ENCODE measurements at regions not wholly inside any gene's neighbourhood (a gene's known extent, or its start where the extent isn't known, plus 50 kb on each side); places are given as distances from the start of the nearest gene placed in this dataset.
A peak's percentile ranks its signal among the peaks of the same experiment; 100 is the strongest.
"Not testable (repeated sequence)": the region's sequence is repeated elsewhere in the genome, so short reads cannot be mapped to it uniquely, and the experiment has no call there.

GRCh38 chr10:34885898-34886297 lies 70.8 kb upstream of the PARD3 start:
- H3K4me1 ChIP-seq (ENCODE audit: control insufficient read depth in 3 of 3, insufficient read depth in 2 of 3, low read depth in 1 of 3, low read length in 2 of 3), result no peaks in the 10 kb centered on the region
- FAIRE-seq (no peak), DNase-seq (no peak)
- no peaks in the 10 kb centered on the region for H3K36me3 ChIP-seq (ENCODE audit: control insufficient read depth in 3 of 3, insufficient read depth in 2 of 3, low read depth in 1 of 3, low read length in 3 of 3)
- H3K9me3 ChIP-seq (ENCODE audit: control insufficient read depth in 2 of 2, insufficient read depth in 1 of 2, low read depth in 1 of 2, low read length in 1 of 2), result no peaks in the 10 kb centered on the region
- no peak overlapping the region for H3K4me3 ChIP-seq (ENCODE audit: low read depth in 1 of 3, low read length in 3 of 3)
- no peak overlapping the region for H3K27ac ChIP-seq (ENCODE audit: low read depth in 1 of 3, low read length in 2 of 3)
- peaks cover 0 to 2% (median 0%) of the 10 kb centered on the region in 3 donors for H3K27me3 ChIP-seq (ENCODE audit: control insufficient read depth in 3 of 3, insufficient read depth in 3 of 3, low read length in 3 of 3)
- WGBS, 3 donors, result 78 to 82% (median 82%) methylated on average over 3 of the region's 3 CpGs

DNA sequence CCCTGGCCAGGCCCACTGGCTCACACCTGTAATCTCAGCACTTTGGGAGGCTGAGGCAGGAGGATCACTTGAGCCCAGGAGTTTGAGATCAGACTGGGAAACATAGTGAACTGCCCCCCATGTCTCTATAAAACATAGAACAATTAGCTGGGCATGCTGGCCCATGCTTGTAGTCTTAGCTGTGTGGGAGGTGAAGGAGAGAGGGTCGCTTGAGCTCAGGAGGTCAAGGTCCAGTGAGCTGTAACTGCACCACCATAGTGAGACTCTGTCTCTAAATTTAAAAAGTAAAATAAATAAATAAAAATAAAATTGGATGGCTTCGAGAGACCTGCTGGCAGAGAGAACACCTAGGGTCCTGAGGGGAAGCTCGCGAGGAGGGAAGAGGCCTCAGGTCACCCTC lies 69.9 kb upstream of the PARD3 start:
- no peak overlapping the region for H3K4me3 ChIP-seq (ENCODE audit: low read depth in 1 of 3, low read length in 3 of 3)
- 85 to 87% (median 87%) methylated on average over 4 of the region's 4 CpGs for WGBS, 3 donors
- no peak for DNase-seq
- FAIRE-seq, result no peak
- H3K27ac ChIP-seq (ENCODE audit: low read depth in 1 of 3, low read length in 2 of 3), result no peak overlapping the region
- H3K9me3 ChIP-seq (ENCODE audit: control insufficient read depth in 2 of 2, insufficient read depth in 1 of 2, low read depth in 1 of 2, low read length in 1 of 2), result no peaks in the 10 kb centered on the region
- no peaks in the 10 kb centered on the region for H3K36me3 ChIP-seq (ENCODE audit: control insufficient read depth in 3 of 3, insufficient read depth in 2 of 3, low read depth in 1 of 3, low read length in 3 of 3)
- peaks cover 0 to 2% (median 0%) of the 10 kb centered on the region in 3 donors for H3K27me3 ChIP-seq (ENCODE audit: control insufficient read depth in 3 of 3, insufficient read depth in 3 of 3, low read length in 3 of 3)
- H3K4me1 ChIP-seq (ENCODE audit: control insufficient read depth in 3 of 3, insufficient read depth in 2 of 3, low read depth in 1 of 3, low read length in 2 of 3), result no peaks in the 10 kb centered on the region

- Histone ChIP-seq H3K4me1 (ENCODE audit: control insufficient read depth in 3 of 3, insufficient read depth in 2 of 3, low read depth in 1 of 3, low read length in 2 of 3) (no peaks in the 10 kb centered on the region), H3K9me3 (ENCODE audit: control insufficient read depth in 2 of 2, insufficient read depth in 1 of 2, low read depth in 1 of 2, low read length in 1 of 2) (no peaks in the 10 kb centered on the region), H3K27ac (ENCODE audit: low read depth in 1 of 3, low read length in 2 of 3) (no peak overlapping the region), H3K4me3 (ENCODE audit: low read depth in 1 of 3, low read length in 3 of 3) (no peak overlapping the region), H3K27me3 (ENCODE audit: control insufficient read depth in 3 of 3, insufficient read depth in 3 of 3, low read length in 3 of 3) (peaks cover 0 to 2% (median 0%) of the 10 kb centered on the region in 3 donors), H3K36me3 (ENCODE audit: control insufficient read depth in 3 of 3, insufficient read depth in 2 of 3, low read depth in 1 of 3, low read length in 3 of 3) (no peaks in the 10 kb centered on the region)
- FAIRE-seq, result no peak
- no peak for DNase-seq
- WGBS, 3 donors, result 70 to 75% (median 75%) methylated on average over 4 of the region's 4 CpGs
These were observed 69.3 kb upstream of the PARD3 start for GRCh38 chr10:34884272-34884952.

- Histone ChIP-seq H3K27me3 (ENCODE audit: control insufficient read depth in 3 of 3, insufficient read depth in 3 of 3, low read length in 3 of 3) (peaks cover 0 to 2% (median 0%) of the 10 kb centered on the region in 3 donors), H3K9me3 (ENCODE audit: control insufficient read depth in 2 of 2, insufficient read depth in 1 of 2, low read depth in 1 of 2, low read length in 1 of 2) (no peaks in the 10 kb centered on the region), H3K36me3 (ENCODE audit: control insufficient read depth in 3 of 3, insufficient read depth in 2 of 3, low read depth in 1 of 3, low read length in 3 of 3) (no peaks in the 10 kb centered on the region), H3K4me1 (ENCODE audit: control insufficient read depth in 3 of 3, insufficient read depth in 2 of 3, low read depth in 1 of 3, low read length in 2 of 3) (no peaks in the 10 kb centered on the region), H3K4me3 (ENCODE audit: low read depth in 1 of 3, low read length in 3 of 3) (no peak overlapping the region), H3K27ac (ENCODE audit: low read depth in 1 of 3, low read length in 2 of 3) (no peak overlapping the region)
- FAIRE-seq, result no peak
- WGBS, 3 donors, result 84 to 90% (median 86%) methylated on average over 7 of the region's 7 CpGs
- DNase-seq, result no peak
These were observed 65.7 kb upstream of the PARD3 start for GRCh38 chr10:34880817-34881216.

DNA sequence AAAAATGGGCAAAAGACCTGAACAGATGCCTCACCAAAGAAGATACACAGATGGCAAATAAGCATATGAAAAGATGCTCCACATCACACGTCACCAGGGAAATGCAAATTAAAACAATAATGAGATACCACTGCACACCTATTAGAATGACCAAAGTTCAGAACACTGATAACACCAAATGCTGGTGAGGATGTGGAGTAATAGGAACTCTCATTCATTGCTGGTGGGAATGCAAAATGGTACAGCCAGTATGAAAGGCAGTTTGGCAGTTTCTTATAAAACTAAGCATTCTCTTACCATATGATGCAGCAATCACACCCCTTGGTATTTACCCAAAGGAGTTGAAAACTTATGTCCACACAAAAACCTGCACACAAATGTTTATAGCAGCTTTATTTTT lies 63.6 kb upstream of the PARD3 start:
- FAIRE-seq; H3K9me3 ChIP-seq (ENCODE audit: control insufficient read depth in 2 of 2, insufficient read depth in 1 of 2, low read depth in 1 of 2, low read length in 1 of 2); H3K36me3 ChIP-seq (ENCODE audit: control insufficient read depth in 3 of 3, insufficient read depth in 2 of 3, low read depth in 1 of 3, low read length in 3 of 3); H3K4me1 ChIP-seq (ENCODE audit: control insufficient read depth in 3 of 3, insufficient read depth in 2 of 3, low read depth in 1 of 3, low read length in 2 of 3); H3K27me3 ChIP-seq (ENCODE audit: control insufficient read depth in 3 of 3, insufficient read depth in 3 of 3, low read length in 3 of 3); H3K27ac ChIP-seq (ENCODE audit: low read depth in 1 of 3, low read length in 2 of 3); H3K4me3 ChIP-seq (ENCODE audit: low read depth in 1 of 3, low read length in 3 of 3): not testable (repeated sequence)
- DNase-seq, result peak in 1 of 2 donors; percentile 26
- 32 to 65% (median 35%) methylated on average over 1 of the region's 1 CpG for WGBS, 3 donors

- WGBS, 3 donors, result 94 to 95% (median 95%) methylated on average over 11 of the region's 11 CpGs
- no peaks in the 10 kb centered on the region for H3K9me3 ChIP-seq (ENCODE audit: control insufficient read depth in 2 of 2, insufficient read depth in 1 of 2, low read depth in 1 of 2, low read length in 1 of 2)
- no peak for FAIRE-seq
- no peaks in the 10 kb centered on the region for H3K4me1 ChIP-seq (ENCODE audit: control insufficient read depth in 3 of 3, insufficient read depth in 2 of 3, low read depth in 1 of 3, low read length in 2 of 3)
- no peaks in the 10 kb centered on the region for H3K27me3 ChIP-seq (ENCODE audit: control insufficient read depth in 3 of 3, insufficient read depth in 3 of 3, low read length in 3 of 3)
- no peaks in the 10 kb centered on the region for H3K36me3 ChIP-seq (ENCODE audit: control insufficient read depth in 3 of 3, insufficient read depth in 2 of 3, low read depth in 1 of 3, low read length in 3 of 3)
- H3K27ac ChIP-seq (ENCODE audit: low read depth in 1 of 3, low read length in 2 of 3), result no peak overlapping the region
- no peak overlapping the region for H3K4me3 ChIP-seq (ENCODE audit: low read depth in 1 of 3, low read length in 3 of 3)
- no peak for DNase-seq
These were observed 60.0 kb upstream of the PARD3 start for GRCh38 chr10:34875061-34875460.

GRCh38 chr10:34872820-34873219 lies 57.7 kb upstream of the PARD3 start:
- H3K4me1 ChIP-seq (ENCODE audit: control insufficient read depth in 3 of 3, insufficient read depth in 2 of 3, low read depth in 1 of 3, low read length in 2 of 3), result no peaks in the 10 kb centered on the region
- no peak for FAIRE-seq
- H3K27me3 ChIP-seq (ENCODE audit: control insufficient read depth in 3 of 3, insufficient read depth in 3 of 3, low read length in 3 of 3), result no peaks in the 10 kb centered on the region
- no peak overlapping the region for H3K4me3 ChIP-seq (ENCODE audit: low read depth in 1 of 3, low read length in 3 of 3)
- H3K9me3 ChIP-seq (ENCODE audit: control insufficient read depth in 2 of 2, insufficient read depth in 1 of 2, low read depth in 1 of 2, low read length in 1 of 2), result no peaks in the 10 kb centered on the region
- WGBS, 3 donors, result 80 to 87% (median 84%) methylated on average over 3 of the region's 3 CpGs
- DNase-seq, result no peak
- H3K36me3 ChIP-seq (ENCODE audit: control insufficient read depth in 3 of 3, insufficient read depth in 2 of 3, low read depth in 1 of 3, low read length in 3 of 3), result no peaks in the 10 kb centered on the region
- no peak overlapping the region for H3K27ac ChIP-seq (ENCODE audit: low read depth in 1 of 3, low read length in 2 of 3)

DNA sequence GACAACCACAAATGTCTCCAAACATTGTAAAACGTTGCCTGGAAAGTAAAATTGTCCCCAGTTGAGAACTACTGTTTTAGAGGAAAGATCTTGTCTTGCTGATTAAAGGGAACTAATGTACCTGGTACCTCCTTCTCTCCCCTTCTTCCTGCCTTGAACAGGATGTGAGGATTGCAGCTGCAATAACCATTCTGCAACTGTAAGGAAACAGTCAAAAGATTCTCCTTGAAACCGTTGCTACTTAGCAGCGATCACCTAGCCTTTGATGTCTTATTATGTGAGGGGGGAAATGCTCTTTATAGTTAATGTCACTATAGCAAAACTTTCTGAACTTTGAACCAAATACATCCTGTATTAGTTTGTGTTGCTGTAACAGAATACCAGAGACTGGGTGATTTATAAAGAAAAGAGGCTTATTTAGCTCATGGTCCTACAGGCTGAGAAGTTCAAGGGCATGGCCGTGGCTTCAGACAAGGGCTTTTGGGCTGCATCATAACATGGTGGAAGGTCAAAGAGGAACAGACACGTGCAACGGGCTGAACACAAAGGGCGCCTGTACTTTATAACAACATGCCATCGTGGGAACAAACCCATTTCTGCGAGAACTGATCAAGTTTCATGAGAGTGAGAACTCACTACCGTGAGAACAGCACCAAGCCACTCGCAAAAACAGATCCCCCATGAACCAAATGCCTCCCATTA lies 54.2 kb upstream of the PARD3 start:
- DNase-seq (no peak), FAIRE-seq (no peak)
- Histone ChIP-seq H3K4me1 (ENCODE audit: control insufficient read depth in 3 of 3, insufficient read depth in 2 of 3, low read depth in 1 of 3, low read length in 2 of 3) (peaks cover 0 to 5% (median 3%) of the 10 kb centered on the region in 3 donors), H3K27ac (ENCODE audit: low read depth in 1 of 3, low read length in 2 of 3) (no peak overlapping the region), H3K27me3 (ENCODE audit: control insufficient read depth in 3 of 3, insufficient read depth in 3 of 3, low read length in 3 of 3) (no peaks in the 10 kb centered on the region), H3K4me3 (ENCODE audit: low read depth in 1 of 3, low read length in 3 of 3) (no peak overlapping the region), H3K36me3 (ENCODE audit: control insufficient read depth in 3 of 3, insufficient read depth in 2 of 3, low read depth in 1 of 3, low read length in 3 of 3) (no peaks in the 10 kb centered on the region), H3K9me3 (ENCODE audit: control insufficient read depth in 2 of 2, insufficient read depth in 1 of 2, low read depth in 1 of 2, low read length in 1 of 2) (no peaks in the 10 kb centered on the region)
- 58 to 66% (median 63%) methylated on average over 11 of the region's 11 CpGs for WGBS, 3 donors
